ENCODE measurements at regions not wholly inside any gene's neighbourhood (a gene's known extent, or its start where the extent isn't known, plus 50 kb on each side); places are given as distances from the start of the nearest gene placed in this dataset.

GRCh38 chr1:116851846-116852245 is 57.9 kb upstream of the PTGFRN start:
- DNase-seq: no peak

- DNase-seq: no peak
These were observed 57.3 kb upstream of the PTGFRN start for GRCh38 chr1:116852367-116852766.

- DNase-seq: no peak
These were observed 56.8 kb upstream of the PTGFRN start for GRCh38 chr1:116852910-116853309.

- no peak for DNase-seq
These were observed 55.9 kb upstream of the PTGFRN start for GRCh38 chr1:116853680-116854402.

- no peak for DNase-seq
These were observed 55.4 kb upstream of the PTGFRN start for GRCh38 chr1:116854403-116854690.

- no peak for DNase-seq
These were observed 55.0 kb upstream of the PTGFRN start for GRCh38 chr1:116854716-116855115.

- no peak for DNase-seq
These were observed 54.5 kb upstream of the PTGFRN start for GRCh38 chr1:116855191-116855619.

GRCh38 chr1:116855773-116856201 is 53.9 kb upstream of the PTGFRN start:
- no peak for DNase-seq

- DNase-seq: no peak
These were observed 53.4 kb upstream of the PTGFRN start for GRCh38 chr1:116856312-116856711.

- no peak for DNase-seq
These were observed 52.6 kb upstream of the PTGFRN start for GRCh38 chr1:116857092-116857491.
